Thoracic aorta (tissue), 2 donors: ENCODE measurements at regions not wholly inside any gene's neighbourhood (a gene's known extent, or its start where the extent isn't known, plus 50 kb on each side); places are given as distances from the start of the nearest gene placed in this dataset.

Experiments
- ATAC-seq: fragments of 150-250 bp; one replicate; pipeline ENCODE4 v1.8.0; 2017; ENCODE audit warnings: low read depth; ENCODE audit not compliant: insufficient number of reproducible peaks, low FRiP score
- DNase-seq: peaks from one replicate; pipeline ENCODE4 v3.0.0-alpha.2; 2020; ENCODE audit warnings: low spot score
- H3K27ac ChIP-seq, 2 donors: fragments of 200-600 bp; sonication (generic); 1 replicate in 1 of 2; 2 replicates in 1 of 2; pipeline ENCODE4 v1.5.1; 2016; ENCODE audit warnings: mild to moderate bottlenecking in 2 of 2, moderate library complexity in 2 of 2
- H3K27me3 ChIP-seq: fragments of 200-600 bp; sonication (generic); replicated peaks from 2 replicates; pipeline ENCODE4 v1.6.0; 2016; ENCODE audit warnings: mild to moderate bottlenecking; ENCODE audit not compliant: insufficient read depth
- H3K36me3 ChIP-seq: fragments of 200-600 bp; sonication (generic); one replicate; pipeline ENCODE4 v1.5.1; 2016
- H3K4me1 ChIP-seq, 2 donors: fragments of 200-600 bp; sonication (generic); 1 replicate in 1 of 2; 2 replicates in 1 of 2; pipeline versions ENCODE4 v1.5.1 to v1.6.0; 2016; ENCODE audit warnings: low read depth in 2 of 2, mild to moderate bottlenecking in 1 of 2; ENCODE audit not compliant: control insufficient read depth in 1 of 2
- H3K4me3 ChIP-seq: fragments of 200-600 bp; sonication (generic); 2 replicates; pipeline ENCODE4 v1.5.1; 2016; ENCODE audit warnings: mild to moderate bottlenecking
- H3K9me3 ChIP-seq: fragments of 200-600 bp; sonication (generic); 2 replicates; pipeline ENCODE4 v1.5.1; 2016
- TF ChIP-seq, protein P1 (sequence below): fragments of 200-600 bp; sonication (generic); IDR thresholded peaks from one replicate; pipeline ENCODE4 v1.5.1; 2019; ENCODE audit warnings: antibody characterized with exemption

- no peak for DNase-seq
- Histone ChIP-seq H3K27me3 (no peaks in the 10 kb centered on the region), H3K4me1 (no peaks in the 10 kb centered on the region), H3K27ac (no peak overlapping the region), H3K4me3 (no peak overlapping the region), H3K9me3 (no peaks in the 10 kb centered on the region), H3K36me3 (no peaks in the 10 kb centered on the region)
- ATAC-seq = no peak
- TF ChIP-seq, protein P1, sequence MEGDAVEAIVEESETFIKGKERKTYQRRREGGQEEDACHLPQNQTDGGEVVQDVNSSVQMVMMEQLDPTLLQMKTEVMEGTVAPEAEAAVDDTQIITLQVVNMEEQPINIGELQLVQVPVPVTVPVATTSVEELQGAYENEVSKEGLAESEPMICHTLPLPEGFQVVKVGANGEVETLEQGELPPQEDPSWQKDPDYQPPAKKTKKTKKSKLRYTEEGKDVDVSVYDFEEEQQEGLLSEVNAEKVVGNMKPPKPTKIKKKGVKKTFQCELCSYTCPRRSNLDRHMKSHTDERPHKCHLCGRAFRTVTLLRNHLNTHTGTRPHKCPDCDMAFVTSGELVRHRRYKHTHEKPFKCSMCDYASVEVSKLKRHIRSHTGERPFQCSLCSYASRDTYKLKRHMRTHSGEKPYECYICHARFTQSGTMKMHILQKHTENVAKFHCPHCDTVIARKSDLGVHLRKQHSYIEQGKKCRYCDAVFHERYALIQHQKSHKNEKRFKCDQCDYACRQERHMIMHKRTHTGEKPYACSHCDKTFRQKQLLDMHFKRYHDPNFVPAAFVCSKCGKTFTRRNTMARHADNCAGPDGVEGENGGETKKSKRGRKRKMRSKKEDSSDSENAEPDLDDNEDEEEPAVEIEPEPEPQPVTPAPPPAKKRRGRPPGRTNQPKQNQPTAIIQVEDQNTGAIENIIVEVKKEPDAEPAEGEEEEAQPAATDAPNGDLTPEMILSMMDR = no peak
Observed at GRCh38 chr3:153003862-153004261, 158.2 kb upstream of the RAP2B start.

DNA sequence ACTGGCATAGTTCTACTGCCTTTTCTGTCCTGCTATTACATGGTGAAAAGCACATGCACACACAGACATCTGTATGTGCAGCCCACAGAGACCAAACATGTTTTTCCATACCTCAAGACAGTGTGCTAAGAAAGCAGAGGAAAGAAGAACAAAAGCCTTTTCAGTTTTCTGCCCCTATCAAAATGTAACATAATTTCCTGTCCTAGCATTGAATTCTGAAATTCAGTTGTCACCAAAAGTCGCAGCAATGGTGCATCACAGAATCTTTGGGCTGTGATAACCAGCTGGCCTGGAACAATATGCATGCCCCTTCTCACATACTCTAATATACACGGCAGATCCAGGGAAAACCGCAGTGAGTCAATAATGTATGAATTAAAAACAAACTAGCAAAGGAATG is 153.8 kb upstream of the RAP2B start:
- H3K4me1 ChIP-seq = no peaks in the 10 kb centered on the region
- DNase-seq (no peak), ATAC-seq (no peak)
- no peaks in the 10 kb centered on the region for H3K36me3 ChIP-seq
- no peak overlapping the region for H3K4me3 ChIP-seq
- no peak overlapping the region for H3K27ac ChIP-seq
- TF ChIP-seq, protein P1 = no peak
- no peaks in the 10 kb centered on the region for H3K9me3 ChIP-seq
- no peaks in the 10 kb centered on the region for H3K27me3 ChIP-seq

- DNase-seq = no peak
- no peak for ATAC-seq
Observed at GRCh38 chr3:153023896-153024295, 138.1 kb upstream of the RAP2B start.

DNA sequence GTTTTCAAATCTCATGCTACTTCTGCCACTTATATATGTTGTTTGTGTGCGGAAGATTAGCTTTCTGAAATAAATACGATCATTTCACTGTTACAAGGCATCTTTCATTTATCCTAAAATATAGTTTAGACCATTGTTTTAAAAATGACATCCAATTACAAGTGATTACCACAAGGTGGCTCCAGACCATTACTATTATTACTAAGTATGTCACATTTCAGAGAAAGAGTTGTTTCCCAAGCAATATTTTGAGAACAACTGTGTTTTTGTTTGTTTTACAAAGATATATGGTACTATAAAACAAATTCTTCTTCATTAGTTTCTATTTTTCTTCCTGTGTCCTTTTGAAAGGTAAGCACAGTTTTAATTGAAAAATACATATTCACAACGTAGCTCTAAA is 136.0 kb upstream of the RAP2B start:
- H3K9me3 ChIP-seq = no peaks in the 10 kb centered on the region
- H3K4me3 ChIP-seq = no peak overlapping the region
- TF ChIP-seq, protein P1 = peak; percentile 55
- ATAC-seq (peak; percentile 60), DNase-seq (no peak)
- H3K27ac ChIP-seq = no peak overlapping the region
- H3K4me1 ChIP-seq = peaks cover 0 to 9% of the 10 kb centered on the region in 2 donors
- H3K36me3 ChIP-seq = no peaks in the 10 kb centered on the region
- no peaks in the 10 kb centered on the region for H3K27me3 ChIP-seq

More at GRCh38 chr3:153023896-153024295, 138.1 kb upstream of the RAP2B start:
- H3K9me3 ChIP-seq = no peaks in the 10 kb centered on the region
- H3K36me3 ChIP-seq = no peaks in the 10 kb centered on the region
- H3K4me3 ChIP-seq = no peak overlapping the region
- TF ChIP-seq, protein P1 = no peak
- peaks cover 0 to 5% of the 10 kb centered on the region in 2 donors for H3K4me1 ChIP-seq
- no peak overlapping the region for H3K27ac ChIP-seq
- no peaks in the 10 kb centered on the region for H3K27me3 ChIP-seq

- Histone ChIP-seq H3K27ac (no peak overlapping the region), H3K27me3 (no peaks in the 10 kb centered on the region), H3K9me3 (no peaks in the 10 kb centered on the region), H3K4me1 (peaks cover 0 to 9% of the 10 kb centered on the region in 2 donors), H3K4me3 (no peak overlapping the region), H3K36me3 (no peaks in the 10 kb centered on the region)
- TF ChIP-seq, protein P1 = no peak
- no peak for ATAC-seq
- DNase-seq = no peak
Observed at GRCh38 chr3:153028381-153028780, 133.6 kb upstream of the RAP2B start.
